ENCODE measurements at regions not wholly inside any gene's neighbourhood (a gene's known extent, or its start where the extent isn't known, plus 50 kb on each side); places are given as distances from the start of the nearest gene placed in this dataset.

DNA sequence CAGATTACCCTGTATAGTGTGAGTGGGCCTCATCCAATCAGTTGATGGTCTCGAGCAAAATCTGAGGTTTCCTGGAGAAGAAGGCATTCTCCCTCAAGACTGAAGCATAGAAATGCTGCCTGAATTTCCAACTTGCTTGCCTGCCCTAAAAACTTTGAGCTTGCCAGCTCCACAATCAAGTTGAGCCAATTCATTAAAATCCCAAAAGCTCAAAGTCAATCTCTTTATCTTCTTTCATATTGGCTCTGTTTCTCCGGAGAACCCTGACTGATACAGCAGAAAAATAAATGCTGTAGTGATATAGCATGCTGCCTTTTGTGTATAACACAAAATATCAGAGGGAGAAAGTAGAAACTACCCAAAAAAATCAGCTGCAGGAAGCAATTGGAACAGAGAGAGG is 72.5 kb upstream of the NMUR2 start:
- TF ChIP-seq POLR2AphosphoS5 (IDR thresholded peaks at IDR 0.05; ENCODE audit: borderline replicate concordance, low read depth, low read length): no peak
- TF ChIP-seq EZH2 (IDR thresholded peaks at IDR 0.05): no peak

All from SK-N-MC (cell line).